GM12878 (cell line): ENCODE measurements at regions not wholly inside any gene's neighbourhood (a gene's known extent, or its start where the extent isn't known, plus 50 kb on each side); places are given as distances from the start of the nearest gene placed in this dataset.

ENCODE experiments used
- ATAC-seq: fragments of 200-7000 bp; cut with Tn5 transposase; 3 replicates; pipeline ENCODE4 v1.9.1; 2020; ENCODE audit warnings: mild to moderate bottlenecking, moderate library complexity
- BruUV-seq: library from RNA; stranded (reverse); fragments of 400-500 nt; replicated peaks from 2 replicates; lab custom pipeline; 2021; lab: Mats Ljungman, UMichigan
- CTCF ChIA-PET: fragments of 300-600 bp; sonication (Branson Sonifier 250); formaldehyde crosslinking; extraction: SDS; loops from one replicate; lab custom pipeline; 2021; ENCODE audit warnings: inconsistent platforms; lab: Yijun Ruan, JAX
- POLR2A ChIA-PET: fragments of 350-600 bp; formaldehyde crosslinking; extraction: SDS; loops from one replicate; lab custom pipeline; 2021; ENCODE audit warnings: inconsistent platforms; lab: Charles Lee
- RAD21 ChIA-PET: fragments of 300-600 bp; sonication (Branson Sonifier 250); formaldehyde crosslinking; loops from one replicate; lab custom pipeline; 2023; ENCODE audit warnings: antibody characterized with exemption; ENCODE audit not compliant: unreplicated experiment; lab: Charles Lee
- SMC1A ChIA-PET: fragments of 300-600 bp; sonication (Branson Sonifier 250); formaldehyde crosslinking; loops from one replicate; lab custom pipeline; 2023; ENCODE audit not compliant: unreplicated experiment, uncharacterized antibody; lab: Charles Lee
- DNase-seq: peaks from one replicate; pipeline ENCODE4 v3.0.0-alpha.2; 2011; ENCODE audit warnings: low read depth, low spot score
- FAIRE-seq: peaks from 3 replicates; lab custom pipeline; 2011; peaks lifted over from hg19 to GRCh38; lab: Jason Lieb, UNC
- H2AFZ ChIP-seq: 2 replicates; pipeline ENCODE4 v1.6.0; 2011; ENCODE audit warnings: low read depth, low read length, control low read depth; ENCODE audit not compliant: control insufficient read depth
- H3K27ac ChIP-seq: 2 replicates; pipeline ENCODE4 v1.5.1; 2011; ENCODE audit warnings: control low read depth; ENCODE audit not compliant: control insufficient read depth, insufficient read depth
- H3K27me3 ChIP-seq, 2 experiments: replicated peaks in 1 of 2; 2 replicates each; pipeline versions ENCODE4 v1.6.0 to v1.6.1; 2011; ENCODE audit warnings: low read length in 1 of 2; ENCODE audit not compliant: control insufficient read depth in 2 of 2, insufficient read depth in 2 of 2
- H3K36me3 ChIP-seq, 2 experiments: 2 replicates each; pipeline ENCODE4 v1.5.1; 2011; ENCODE audit warnings: low read length in 1 of 2; ENCODE audit not compliant: control insufficient read depth in 2 of 2, insufficient read depth in 2 of 2
- H3K4me1 ChIP-seq: 2 replicates; pipeline ENCODE4 v1.6.1; 2011; ENCODE audit warnings: mild to moderate bottlenecking, low read length, moderate library complexity, mixed read lengths; ENCODE audit not compliant: control insufficient read depth, insufficient read depth
- H3K4me2 ChIP-seq: 2 replicates; pipeline ENCODE4 v1.6.0; 2011; ENCODE audit warnings: control low read depth; ENCODE audit not compliant: control insufficient read depth, insufficient read depth
- H3K4me3 ChIP-seq: fragments of 200-600 bp; sonication (generic); 2 replicates; pipeline ENCODE4 v1.5.1; 2016
- H3K79me2 ChIP-seq: 2 replicates; pipeline ENCODE4 v1.6.0; 2011; ENCODE audit warnings: low read length; ENCODE audit not compliant: control insufficient read depth, insufficient read depth
- H3K9ac ChIP-seq: 2 replicates; pipeline ENCODE4 v1.8.0; 2011; ENCODE audit warnings: low read length, control low read depth, mixed read lengths; ENCODE audit not compliant: control insufficient read depth, insufficient read depth
- H3K9me3 ChIP-seq: replicated peaks from 3 replicates; pipeline ENCODE4 v1.5.1; 2011; ENCODE audit warnings: mild to moderate bottlenecking, low read length; ENCODE audit not compliant: control insufficient read depth, insufficient read depth
- H4K20me1 ChIP-seq: 2 replicates; pipeline ENCODE4 v1.6.0; 2011; ENCODE audit not compliant: control insufficient read depth, insufficient read depth
- CBX3 ChIP-seq: fragments of 200-600 bp; sonication (generic); IDR thresholded peaks from 2 replicates; pipeline ENCODE4 v1.6.1; 2016; ENCODE audit warnings: low read depth, borderline replicate concordance
- IKZF1 ChIP-seq: fragments of 450-650 bp; conservative IDR thresholded peaks from 2 replicates; pipeline ENCODE4 v1.6.1; 2017; ENCODE audit warnings: antibody characterized with exemption, mild to moderate bottlenecking
- MLLT1 ChIP-seq: fragments of 450-650 bp; IDR thresholded peaks from 2 replicates; pipeline ENCODE4 v1.6.1; 2016; ENCODE audit warnings: mild to moderate bottlenecking
- MTA2 ChIP-seq: fragments of 450-650 bp; IDR thresholded peaks from 2 replicates; pipeline ENCODE4 v1.6.1; 2016; ENCODE audit warnings: low read depth, mild to moderate bottlenecking, moderate library complexity
- MYB ChIP-seq: fragments of 150-350 bp; IDR thresholded peaks from 2 replicates; pipeline ENCODE4 v1.6.1; 2014; ENCODE audit warnings: mild to moderate bottlenecking, low read depth, low read length, borderline replicate concordance
- RAD21 ChIP-seq: IDR thresholded peaks from 2 replicates; pipeline ENCODE4 v1.6.1; 2011; ENCODE audit warnings: mild to moderate bottlenecking, low read depth, low read length, moderate library complexity; ENCODE audit not compliant: insufficient read depth
- SP1 ChIP-seq: IDR thresholded peaks from one replicate; pipeline ENCODE4 v1.6.1; 2011; ENCODE audit warnings: low read depth, low read length
- WRNIP1 ChIP-seq: IDR thresholded peaks from 2 replicates; pipeline ENCODE4 v1.6.1; 2011; ENCODE audit warnings: low read depth, low read length, improper control_type of control experiment, borderline replicate concordance
- WGBS: methylation state at CpG from one replicate; pipeline ENCODE4 v1.1.6; 2016; ENCODE audit warnings: low lambda C conversion rate; ENCODE audit not compliant: insufficient replicate concordance, insufficient coverage; ENCODE audit errors: missing lambda C conversion rate; 5-methylcytosine and 5-hydroxymethylcytosine counted together
- in situ Hi-C: fragments of 300-500 bp; cut with MboI; formaldehyde crosslinking; loops from 9 replicates; pipeline ENCODE4 v1.14.3; 2018; ENCODE audit warnings: mixed read lengths
- intact Hi-C: fragments of 100-400 bp; cut with micrococcal nuclease; formaldehyde crosslinking; loops from one replicate; pipeline ENCODE4 v1.14.2; 2022; ENCODE audit not compliant: unreplicated experiment

GRCh38 chr4:56273391-56273790 is 113.9 kb downstream of the AASDH start:
- 84% methylated on average over 2 of the region's 2 CpGs for WGBS
- Histone ChIP-seq H3K36me3 (no peaks in the 10 kb centered on the region), H3K4me1 (no peaks in the 10 kb centered on the region), H3K9ac (no peak overlapping the region), H3K9me3 (no peaks in the 10 kb centered on the region), H3K4me3 (no peak overlapping the region), H4K20me1 (no peaks in the 10 kb centered on the region), H3K27ac (no peak overlapping the region), H3K4me2 (no peak overlapping the region), H2AFZ (no peak overlapping the region), H3K79me2 (no peaks in the 10 kb centered on the region), H3K27me3 (no peaks in the 10 kb centered on the region)
- ChIA-PET SMC1A (no interaction called here), RAD21 (no interaction called here), CTCF (no interaction called here), POLR2A (no interaction called here)
- FAIRE-seq (no peak), ATAC-seq (no peak), DNase-seq (no peak)
- BruUV-seq: no TSS peak
- intact Hi-C loops (no loop called here), in situ Hi-C loops (no loop called here)
- TF ChIP-seq MLLT1: no peak
- TF ChIP-seq RAD21: no peak
- no peak for TF ChIP-seq SP1

GRCh38 chr4:56272927-56273326 is 114.4 kb downstream of the AASDH start:
- no peak overlapping the region for H2AFZ ChIP-seq
- DNase-seq (no peak), FAIRE-seq (no peak), ATAC-seq (no peak)
- ChIA-PET SMC1A (no interaction called here), RAD21 (no interaction called here), CTCF (no interaction called here), POLR2A (no interaction called here)
- in situ Hi-C loops: no loop called here
- H3K27me3 ChIP-seq: no peaks in the 10 kb centered on the region
- H3K27ac ChIP-seq: no peak overlapping the region
- H4K20me1 ChIP-seq: no peaks in the 10 kb centered on the region
- TF ChIP-seq CBX3 (no peak), MTA2 (no peak), IKZF1 (no peak), MYB (no peak), WRNIP1 (no peak)
- no peak overlapping the region for H3K9ac ChIP-seq
- BruUV-seq: no TSS peak
- intact Hi-C loops: no loop called here
- no peaks in the 10 kb centered on the region for H3K4me1 ChIP-seq
- H3K4me2 ChIP-seq: no peak overlapping the region
- WGBS: 75% methylated on average over 1 of the region's 2 CpGs
- H3K9me3 ChIP-seq: no peaks in the 10 kb centered on the region
- no peaks in the 10 kb centered on the region for H3K79me2 ChIP-seq
- H3K36me3 ChIP-seq: no peaks in the 10 kb centered on the region
- no peak overlapping the region for H3K4me3 ChIP-seq
